SU-DHL-6 (cell line): ENCODE measurements at regions not wholly inside any gene's neighbourhood (a gene's known extent, or its start where the extent isn't known, plus 50 kb on each side); places are given as distances from the start of the nearest gene placed in this dataset.

Source experiments
- H2AFZ ChIP-seq: fragments of 200-600 bp; sonication (generic); 2 replicates; pipeline ENCODE4 v1.6.1; 2014; ENCODE audit warnings: low read depth, mild to moderate bottlenecking, moderate library complexity, mixed read lengths, antibody characterized with exemption, low read length; ENCODE audit not compliant: severe bottlenecking
- H3F3A ChIP-seq: fragments of 200-600 bp; shearing (Covaris generic); 2 replicates; pipeline ENCODE4 v1.6.0; 2016; ENCODE audit warnings: antibody characterized with exemption, mild to moderate bottlenecking; ENCODE audit not compliant: insufficient read depth
- H3K27ac ChIP-seq: fragments of 200-600 bp; sonication (generic); 2 replicates; pipeline ENCODE4 v1.5.1; 2016; ENCODE audit warnings: low read depth, mild to moderate bottlenecking, low read length, moderate library complexity, mixed read lengths
- H3K27me3 ChIP-seq: fragments of 200-600 bp; sonication (generic), shearing (Covaris generic); 2 replicates; pipeline ENCODE4 v1.6.0; 2014; ENCODE audit warnings: mild to moderate bottlenecking, low read length
- H3K36me3 ChIP-seq: fragments of 200-600 bp; sonication (generic); 2 replicates; pipeline ENCODE4 v1.6.1; 2014; ENCODE audit warnings: mild to moderate bottlenecking, low read length, mixed read lengths
- H3K4me2 ChIP-seq: fragments of 300-600, 200-600 bp; shearing (Covaris generic), sonication (generic); 2 replicates; pipeline ENCODE4 v1.6.0; 2014; ENCODE audit warnings: low read length, low read depth, mild to moderate bottlenecking; ENCODE audit not compliant: poor library complexity, severe bottlenecking
- H3K4me3 ChIP-seq: fragments of 200-600 bp; sonication (generic); 2 replicates; pipeline ENCODE4 v1.5.1; 2014; ENCODE audit warnings: antibody characterized with exemption, low read length, mild to moderate bottlenecking, mixed read lengths; ENCODE audit not compliant: insufficient read depth, poor library complexity, severe bottlenecking
- H3K79me2 ChIP-seq: fragments of 200-600 bp; sonication (generic); 2 replicates; pipeline ENCODE4 v1.6.1; 2014; ENCODE audit warnings: mild to moderate bottlenecking, low read length, moderate library complexity; ENCODE audit not compliant: insufficient read depth
- H3K9ac ChIP-seq: fragments of 200-600 bp; sonication (generic); 2 replicates; pipeline ENCODE4 v1.7.0; 2014; ENCODE audit warnings: mild to moderate bottlenecking, low read length
- H3K9me2 ChIP-seq: fragments of 200-600 bp; sonication (generic); replicated peaks from 2 replicates; pipeline ENCODE4 v1.6.1; 2014; ENCODE audit warnings: low read length; ENCODE audit not compliant: insufficient read depth
- H3K9me3 ChIP-seq: fragments of 200-600 bp; sonication (generic); 2 replicates; pipeline ENCODE4 v1.6.1; 2014; ENCODE audit warnings: low read length, mixed read lengths; ENCODE audit not compliant: insufficient read depth
- H4K20me1 ChIP-seq: fragments of 200-600 bp; sonication (generic); 2 replicates; pipeline ENCODE4 v1.6.1; 2014; ENCODE audit warnings: low read depth, mild to moderate bottlenecking, antibody characterized with exemption, low read length, moderate library complexity, mixed read lengths
- EZH2phosphoT487 ChIP-seq: fragments of 200-600 bp; sonication (generic), shearing (Covaris generic); conservative IDR thresholded peaks from 2 replicates; pipeline ENCODE4 v1.6.1; 2018; ENCODE audit warnings: mild to moderate bottlenecking, antibody characterized with exemption, low read length, moderate library complexity, mixed read lengths
- TF ChIP-seq, protein P1 (sequence below): fragments of 200-600 bp; sonication (generic); IDR thresholded peaks from one replicate; pipeline ENCODE4 v1.5.1; 2017; ENCODE audit warnings: antibody characterized with exemption, mild to moderate bottlenecking, low read length, moderate library complexity; ENCODE audit not compliant: insufficient read depth, poor library complexity, severe bottlenecking

GRCh38 chr11:135069890-135070289 lies 657.8 kb upstream of the B3GAT1 start:
- H3K4me2 ChIP-seq = no peak overlapping the region
- no peaks in the 10 kb centered on the region for H3K36me3 ChIP-seq
- no peaks in the 10 kb centered on the region for H3K79me2 ChIP-seq
- H3K27ac ChIP-seq = no peak overlapping the region
- TF ChIP-seq, protein P1, sequence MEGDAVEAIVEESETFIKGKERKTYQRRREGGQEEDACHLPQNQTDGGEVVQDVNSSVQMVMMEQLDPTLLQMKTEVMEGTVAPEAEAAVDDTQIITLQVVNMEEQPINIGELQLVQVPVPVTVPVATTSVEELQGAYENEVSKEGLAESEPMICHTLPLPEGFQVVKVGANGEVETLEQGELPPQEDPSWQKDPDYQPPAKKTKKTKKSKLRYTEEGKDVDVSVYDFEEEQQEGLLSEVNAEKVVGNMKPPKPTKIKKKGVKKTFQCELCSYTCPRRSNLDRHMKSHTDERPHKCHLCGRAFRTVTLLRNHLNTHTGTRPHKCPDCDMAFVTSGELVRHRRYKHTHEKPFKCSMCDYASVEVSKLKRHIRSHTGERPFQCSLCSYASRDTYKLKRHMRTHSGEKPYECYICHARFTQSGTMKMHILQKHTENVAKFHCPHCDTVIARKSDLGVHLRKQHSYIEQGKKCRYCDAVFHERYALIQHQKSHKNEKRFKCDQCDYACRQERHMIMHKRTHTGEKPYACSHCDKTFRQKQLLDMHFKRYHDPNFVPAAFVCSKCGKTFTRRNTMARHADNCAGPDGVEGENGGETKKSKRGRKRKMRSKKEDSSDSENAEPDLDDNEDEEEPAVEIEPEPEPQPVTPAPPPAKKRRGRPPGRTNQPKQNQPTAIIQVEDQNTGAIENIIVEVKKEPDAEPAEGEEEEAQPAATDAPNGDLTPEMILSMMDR = no peak
- no peak for TF ChIP-seq EZH2phosphoT487
- H3K4me3 ChIP-seq = no peak overlapping the region
- H3K9ac ChIP-seq = no peak overlapping the region
- no peaks in the 10 kb centered on the region for H3K9me2 ChIP-seq
- H3F3A ChIP-seq = no peaks in the 10 kb centered on the region
- H3K27me3 ChIP-seq = no peaks in the 10 kb centered on the region
- no peaks in the 10 kb centered on the region for H4K20me1 ChIP-seq
- no peak overlapping the region for H2AFZ ChIP-seq
- H3K9me3 ChIP-seq = no peaks in the 10 kb centered on the region

- H3K9me3 ChIP-seq = no peaks in the 10 kb centered on the region
These were observed 657.0 kb upstream of the B3GAT1 start for GRCh38 chr11:135069063-135069462.

DNA sequence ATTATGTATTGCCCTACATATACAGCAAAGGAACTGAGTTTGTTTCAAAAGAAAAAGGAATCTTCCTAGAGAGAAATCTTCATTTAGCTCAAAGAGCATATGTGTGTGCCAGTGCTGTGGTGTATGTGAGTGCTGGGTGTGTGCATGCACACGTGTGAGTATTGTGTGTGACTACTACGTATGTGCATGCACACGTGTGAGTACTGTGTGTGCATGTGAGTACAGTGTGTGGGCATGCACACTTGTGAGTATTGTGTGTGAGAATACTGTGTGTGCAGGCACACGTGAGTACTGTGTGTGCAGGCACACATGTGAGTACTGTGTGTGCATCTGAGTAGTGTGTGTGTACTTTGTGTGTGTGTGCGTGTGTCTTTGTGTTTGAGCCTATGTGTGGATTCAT lies 651.0 kb upstream of the B3GAT1 start:
- Histone ChIP-seq H2AFZ (no peak overlapping the region), H3K79me2 (no peaks in the 10 kb centered on the region), H3K9me2 (no peaks in the 10 kb centered on the region), H3K36me3 (no peaks in the 10 kb centered on the region), H3F3A (no peaks in the 10 kb centered on the region), H3K9ac (no peak overlapping the region), H3K4me3 (no peak overlapping the region), H3K27me3 (no peaks in the 10 kb centered on the region), H4K20me1 (no peaks in the 10 kb centered on the region), H3K27ac (no peak overlapping the region), H3K4me2 (no peak overlapping the region), H3K9me3 (no peaks in the 10 kb centered on the region)
- TF ChIP-seq, protein P1 = no peak
- no peak for TF ChIP-seq EZH2phosphoT487

More at GRCh38 chr11:135069063-135069462, 657.0 kb upstream of the B3GAT1 start:
- Histone ChIP-seq H3K4me2 (no peak overlapping the region), H3K4me3 (no peak overlapping the region), H2AFZ (no peak overlapping the region), H3K27ac (no peak overlapping the region), H3K9ac (no peak overlapping the region), H3K36me3 (no peaks in the 10 kb centered on the region), H4K20me1 (no peaks in the 10 kb centered on the region), H3K79me2 (no peaks in the 10 kb centered on the region), H3F3A (no peaks in the 10 kb centered on the region), H3K9me2 (no peaks in the 10 kb centered on the region), H3K27me3 (no peaks in the 10 kb centered on the region)
- TF ChIP-seq EZH2phosphoT487 = no peak
- TF ChIP-seq, protein P1 = no peak

GRCh38 chr11:135061166-135061565 lies 649.1 kb upstream of the B3GAT1 start:
- Histone ChIP-seq H3K9ac (no peak overlapping the region), H3K4me3 (no peak overlapping the region), H4K20me1 (no peaks in the 10 kb centered on the region), H3K27me3 (no peaks in the 10 kb centered on the region), H3K79me2 (no peaks in the 10 kb centered on the region), H3F3A (no peaks in the 10 kb centered on the region), H3K4me2 (no peak overlapping the region), H3K36me3 (no peaks in the 10 kb centered on the region), H2AFZ (no peak overlapping the region), H3K9me3 (no peaks in the 10 kb centered on the region), H3K27ac (no peak overlapping the region), H3K9me2 (no peaks in the 10 kb centered on the region)
- TF ChIP-seq, protein P1 = no peak
- no peak for TF ChIP-seq EZH2phosphoT487
